ENCODE measurements at regions not wholly inside any gene's neighbourhood (a gene's known extent, or its start where the extent isn't known, plus 50 kb on each side); places are given as distances from the start of the nearest gene placed in this dataset.

DNA sequence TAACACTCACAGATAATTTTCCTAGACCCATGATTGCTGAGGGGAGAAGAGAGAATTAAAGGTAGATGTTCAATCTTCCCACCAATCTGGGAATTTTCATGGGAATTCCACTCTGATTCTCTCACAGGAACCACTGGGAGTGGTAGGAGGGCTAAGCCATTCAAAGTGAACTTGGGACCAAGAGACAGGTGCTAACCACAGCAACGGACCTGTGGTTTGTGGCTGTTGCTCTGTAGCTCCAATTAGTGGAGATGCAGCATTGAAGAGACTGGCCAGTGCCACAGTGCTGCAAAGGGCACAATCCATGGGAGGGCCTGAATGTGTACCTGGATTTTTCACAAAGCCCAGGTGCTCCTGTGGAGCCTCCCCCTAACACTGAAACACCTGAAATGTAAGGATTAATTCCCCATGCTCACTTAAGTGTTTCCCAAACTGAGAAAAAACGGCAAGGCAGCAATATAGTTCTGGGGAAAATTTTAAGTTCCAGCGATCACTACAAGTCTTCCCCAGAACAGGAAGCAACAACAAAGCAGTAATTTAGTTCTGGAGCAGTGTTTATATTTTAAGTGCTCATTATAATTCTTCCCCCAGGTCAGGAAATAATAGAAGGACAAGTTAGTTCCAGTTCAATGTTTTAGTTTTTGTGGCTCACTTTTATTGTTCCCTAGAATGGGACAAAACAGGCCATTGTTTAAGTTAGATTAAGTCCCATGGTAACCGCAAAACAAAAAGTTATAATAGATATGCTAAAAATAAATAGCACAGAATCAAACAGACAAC, 1045.8 kb downstream of the CNTNAP5 start:
- DNase-seq, result no peak

DNA sequence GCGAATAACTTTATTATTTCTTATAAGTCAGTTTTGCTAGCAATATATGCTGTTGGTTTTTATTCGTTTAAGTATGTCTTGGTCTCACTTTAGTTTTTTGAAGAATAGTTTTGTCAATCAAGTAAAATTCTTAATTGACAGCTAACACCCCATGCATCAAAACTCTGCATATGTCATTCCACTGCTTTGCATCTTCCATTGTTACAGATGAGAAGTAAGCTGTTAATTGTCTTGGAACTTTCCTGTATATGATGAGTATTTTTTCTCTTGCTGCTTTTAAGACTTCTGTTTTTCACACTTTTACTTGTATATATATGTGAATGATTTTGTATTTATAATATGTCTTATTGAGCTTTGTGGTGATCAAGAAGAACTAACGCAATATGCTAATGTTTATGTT, 1048.4 kb downstream of the CNTNAP5 start:
- no peak for DNase-seq

DNA sequence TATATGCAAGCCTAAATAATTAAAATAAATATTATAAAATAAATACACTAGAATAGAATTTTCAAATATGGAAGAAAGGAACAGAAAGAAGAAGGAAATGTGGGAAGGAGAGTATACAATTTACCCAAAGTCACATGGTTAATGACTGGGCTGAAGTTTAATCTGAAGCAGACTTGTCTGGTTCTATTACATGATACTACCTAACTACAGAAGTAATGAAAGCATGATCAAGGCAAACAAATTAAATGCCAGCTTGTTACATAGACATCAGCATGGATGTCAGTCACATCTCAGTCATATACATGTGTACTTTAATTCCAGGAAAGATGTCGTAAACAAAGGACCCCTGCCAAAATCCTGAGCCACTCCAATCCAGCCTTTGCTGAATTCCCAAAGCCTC, 1060.8 kb downstream of the CNTNAP5 start:
- DNase-seq, result no peak

DNA sequence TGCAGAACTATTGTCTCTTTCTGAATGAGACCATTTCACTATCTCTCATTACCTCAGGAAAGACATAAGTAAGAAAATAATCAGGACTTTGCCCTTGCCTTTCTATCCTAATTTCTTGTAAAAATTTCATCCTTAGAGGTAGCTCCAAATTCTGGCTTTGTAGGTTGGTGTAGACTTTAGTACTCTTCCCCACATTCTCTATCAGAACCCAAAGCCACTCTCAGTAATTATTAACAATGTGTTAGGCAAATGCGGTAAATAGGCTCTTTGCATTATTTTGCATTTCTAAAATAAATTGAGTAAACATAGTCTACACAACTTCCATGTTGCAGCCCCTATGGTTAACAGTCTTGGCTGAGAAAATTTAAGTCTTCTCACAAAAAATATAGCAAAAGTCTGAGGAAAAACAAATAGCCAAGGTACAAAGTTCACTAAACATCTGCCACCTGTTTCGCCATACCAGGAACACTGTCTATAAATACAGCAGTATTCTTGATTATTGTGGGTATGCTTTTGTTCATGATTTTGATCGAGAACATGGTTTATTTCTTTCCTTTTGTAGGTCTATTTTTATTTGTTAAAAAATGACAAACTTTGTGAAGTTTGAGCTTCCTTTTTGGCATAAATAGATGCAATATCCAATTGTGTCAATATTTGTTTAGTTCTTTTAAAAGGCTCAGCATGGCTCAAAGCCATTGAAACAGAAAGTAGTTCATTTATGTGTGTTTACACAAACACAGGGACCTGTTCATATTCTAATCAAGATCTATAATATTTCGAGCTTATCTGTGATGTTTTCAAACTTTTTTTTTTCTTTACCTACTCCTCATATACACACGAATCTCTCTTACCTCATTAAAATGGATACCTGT, 1061.5 kb downstream of the CNTNAP5 start:
- DNase-seq, result no peak

DNA sequence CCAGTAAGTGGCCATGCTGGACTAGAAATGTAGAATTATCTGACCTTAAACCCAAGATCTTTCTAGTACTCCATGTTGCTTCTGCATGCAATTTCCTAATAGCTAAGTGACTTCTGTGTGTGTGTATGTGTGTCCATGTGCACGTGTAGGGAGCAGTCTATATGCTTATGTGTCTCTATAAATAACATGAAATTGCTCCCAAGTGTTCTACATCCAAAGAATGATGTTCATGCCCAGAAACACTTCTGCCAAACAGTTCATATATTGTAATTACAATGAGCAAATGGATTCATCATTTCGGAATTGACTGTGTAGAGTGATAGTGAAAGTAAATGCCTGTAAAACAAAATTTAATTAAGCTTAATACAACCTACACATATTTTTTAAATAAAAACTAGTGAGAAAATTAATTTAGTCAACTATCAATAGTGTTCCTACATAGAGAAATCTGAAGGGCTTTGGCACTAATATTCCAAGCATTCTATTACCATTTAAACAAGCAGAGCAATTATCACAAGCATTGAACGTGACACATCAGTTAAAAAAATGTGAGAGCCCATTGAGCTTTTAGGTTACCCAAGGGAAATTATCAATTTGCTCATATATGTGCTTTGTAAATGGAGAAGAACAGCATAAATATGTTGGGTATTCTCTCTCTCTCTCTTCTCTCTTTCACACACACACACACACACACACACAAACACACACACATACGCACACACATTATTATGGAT, 1067.4 kb downstream of the CNTNAP5 start:
- no peak for DNase-seq

DNA sequence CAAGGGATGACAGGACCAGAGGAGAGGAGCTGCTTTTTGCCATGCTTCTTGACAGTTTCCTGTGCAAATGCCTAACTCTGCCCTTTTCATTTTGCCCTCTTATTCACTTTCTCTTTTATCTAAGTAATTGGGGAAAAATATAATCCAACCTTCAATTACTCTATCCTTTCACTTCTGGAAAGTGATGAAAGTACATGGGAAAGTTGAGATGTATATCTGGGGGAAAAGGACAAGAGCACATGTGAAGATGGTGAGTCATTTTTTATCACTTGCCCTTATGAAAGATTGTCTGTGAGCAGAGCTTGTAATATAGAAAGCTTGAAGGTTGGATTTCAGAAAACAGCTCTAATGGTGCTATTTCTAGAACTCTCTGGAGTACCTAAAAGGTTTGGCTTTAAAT, 1070.7 kb downstream of the CNTNAP5 start:
- no peak for DNase-seq

DNA sequence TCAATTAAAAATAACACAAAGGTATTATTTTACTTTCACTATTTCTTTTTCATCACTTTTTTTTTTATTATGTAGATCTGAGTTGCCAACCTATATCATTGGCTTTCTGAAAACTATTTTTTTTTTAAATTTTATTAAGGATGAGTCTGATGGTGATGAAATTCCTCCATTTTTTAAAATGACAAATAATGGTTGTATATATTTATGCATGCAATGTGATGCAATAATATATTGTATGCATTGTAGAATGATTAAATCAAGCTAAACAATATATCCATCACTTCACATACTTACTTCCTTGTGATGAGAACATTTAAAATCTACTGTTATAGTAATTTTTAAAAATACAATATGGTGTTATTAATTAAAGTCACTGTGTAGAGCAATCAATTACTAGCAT, 1081.6 kb downstream of the CNTNAP5 start:
- no peak for DNase-seq

DNA sequence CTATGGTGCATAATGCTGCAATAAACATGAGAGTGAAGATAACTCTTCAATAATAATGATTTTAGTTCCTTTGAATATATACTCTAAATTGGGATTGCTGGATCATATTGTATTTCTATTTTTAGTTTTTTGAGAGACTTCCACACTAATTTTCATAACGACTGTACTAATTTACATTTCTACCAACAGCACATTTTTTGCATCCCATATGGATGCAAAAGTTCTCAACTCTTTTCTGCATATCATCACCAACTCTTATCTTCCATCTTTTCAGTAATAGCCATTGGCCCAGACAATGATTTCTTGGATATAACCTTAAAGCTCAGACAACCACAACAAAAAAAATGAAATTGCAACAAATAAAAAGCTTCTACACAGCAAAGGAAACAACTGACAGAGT, 1082.4 kb downstream of the CNTNAP5 start:
- DNase-seq, result no peak

DNA sequence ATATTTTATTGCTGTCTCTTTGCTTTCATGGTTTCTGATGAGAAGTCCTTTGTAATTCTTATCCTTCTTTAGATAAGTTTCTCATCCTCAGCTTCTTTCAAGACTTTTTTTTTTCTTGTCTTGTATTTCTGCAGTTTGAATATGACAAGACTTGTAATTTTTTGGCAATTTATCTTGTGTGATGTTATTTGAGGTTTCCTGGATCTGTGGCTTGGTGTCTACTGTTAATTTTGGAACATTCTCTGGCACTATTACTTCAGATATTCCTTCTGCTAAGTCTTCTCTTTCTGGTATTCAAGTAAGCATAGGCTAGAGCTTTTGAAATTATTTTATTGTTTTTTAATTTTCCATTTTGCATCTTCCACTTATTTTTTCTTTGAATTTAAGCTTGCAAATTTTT, 1083.2 kb downstream of the CNTNAP5 start:
- no peak for DNase-seq

DNA sequence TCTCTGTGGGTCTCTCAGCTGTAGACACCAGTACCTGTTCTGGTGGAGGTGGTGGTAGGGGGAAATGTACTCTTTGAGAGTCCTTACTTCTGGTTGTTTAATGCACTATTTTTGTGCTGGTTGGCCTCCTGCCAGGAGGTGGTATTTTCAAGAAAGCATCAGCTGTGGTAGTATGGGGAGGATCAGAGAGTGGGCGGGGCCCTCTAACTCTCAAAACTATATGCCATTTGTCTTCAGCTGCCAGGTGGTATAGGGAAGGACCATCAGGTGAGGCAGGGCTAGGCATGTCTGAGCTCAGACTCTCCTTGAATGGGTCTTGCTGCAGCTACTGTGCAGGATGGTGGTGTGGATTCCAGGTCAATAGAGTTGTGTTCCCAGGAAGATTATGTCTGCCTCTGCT, 1100.8 kb downstream of the CNTNAP5 start:
- DNase-seq, result no peak

DNA sequence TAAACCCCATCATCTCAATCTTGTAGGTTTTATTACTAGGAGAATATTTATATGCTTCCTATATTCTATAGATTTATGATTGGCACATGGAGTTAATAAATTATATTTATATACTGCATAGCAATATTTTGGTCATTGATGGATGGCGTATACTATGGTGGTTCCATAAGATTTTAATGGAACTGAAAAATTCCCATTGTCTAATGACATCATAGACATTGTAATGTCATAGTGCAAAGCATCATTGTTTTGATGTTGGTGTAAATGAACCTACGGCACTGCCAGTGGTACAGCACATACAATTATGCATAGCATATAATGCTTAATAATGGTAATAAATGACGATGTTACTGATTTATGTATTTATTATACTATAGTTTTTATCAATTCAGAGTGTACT, 1135.9 kb downstream of the CNTNAP5 start:
- DNase-seq, result no peak

DNA sequence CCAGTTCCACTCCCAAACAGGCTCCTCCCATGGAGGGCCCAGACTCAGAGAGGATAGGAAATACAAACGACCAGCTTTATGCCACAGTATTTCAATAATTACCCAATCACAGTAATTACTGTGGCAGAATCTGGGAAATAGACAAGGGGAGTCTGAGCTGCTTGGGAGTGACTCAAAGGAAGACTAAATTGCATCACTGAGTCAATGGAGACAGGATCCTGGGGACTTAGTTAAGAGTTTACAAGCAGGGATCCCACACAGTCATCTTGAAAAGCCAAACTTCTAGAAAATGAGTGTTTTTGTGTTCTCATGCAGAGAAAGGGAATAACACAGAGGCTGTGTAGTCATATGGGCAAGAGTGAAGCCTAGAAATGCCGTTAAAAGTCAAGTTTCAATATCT, 1142.1 kb downstream of the CNTNAP5 start:
- no peak for DNase-seq

DNA sequence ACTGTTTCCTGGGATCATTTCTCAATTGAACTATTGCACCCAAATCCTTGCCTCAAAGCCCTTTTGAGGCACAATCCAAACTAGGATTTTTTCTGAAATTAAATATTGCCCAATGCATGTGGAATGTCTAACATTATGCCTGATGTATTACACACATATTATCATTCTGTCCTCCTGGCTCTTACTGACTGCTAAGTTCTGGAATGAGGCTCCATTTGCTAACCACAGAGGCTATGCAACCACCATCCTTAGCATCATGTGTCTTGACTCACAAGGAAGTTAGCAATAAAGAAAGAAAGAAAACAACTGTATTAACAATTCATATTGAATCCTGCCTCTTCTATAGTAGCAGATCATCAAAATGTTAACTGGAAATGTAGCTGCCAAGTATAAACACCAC, 1142.7 kb downstream of the CNTNAP5 start:
- DNase-seq, result no peak

DNA sequence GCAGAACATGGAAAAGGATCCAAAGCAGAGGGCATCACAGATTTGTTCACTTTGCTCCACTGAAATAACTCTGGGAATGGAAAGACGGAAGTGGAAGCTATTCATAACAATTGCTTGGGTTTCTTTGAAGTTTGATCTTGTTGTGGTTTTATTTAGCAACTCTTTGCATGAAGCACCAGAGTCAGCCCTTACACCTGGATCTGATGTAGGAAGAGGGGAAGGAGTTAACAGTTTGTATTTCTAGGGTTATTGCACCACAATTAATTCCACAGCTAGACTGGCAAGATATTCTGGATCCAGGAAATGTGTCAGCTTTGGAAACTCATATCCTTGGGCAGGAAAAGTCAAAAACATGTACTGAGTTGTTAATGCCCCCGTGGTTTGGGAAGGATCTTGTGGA, 1143.4 kb downstream of the CNTNAP5 start:
- DNase-seq, result no peak

DNA sequence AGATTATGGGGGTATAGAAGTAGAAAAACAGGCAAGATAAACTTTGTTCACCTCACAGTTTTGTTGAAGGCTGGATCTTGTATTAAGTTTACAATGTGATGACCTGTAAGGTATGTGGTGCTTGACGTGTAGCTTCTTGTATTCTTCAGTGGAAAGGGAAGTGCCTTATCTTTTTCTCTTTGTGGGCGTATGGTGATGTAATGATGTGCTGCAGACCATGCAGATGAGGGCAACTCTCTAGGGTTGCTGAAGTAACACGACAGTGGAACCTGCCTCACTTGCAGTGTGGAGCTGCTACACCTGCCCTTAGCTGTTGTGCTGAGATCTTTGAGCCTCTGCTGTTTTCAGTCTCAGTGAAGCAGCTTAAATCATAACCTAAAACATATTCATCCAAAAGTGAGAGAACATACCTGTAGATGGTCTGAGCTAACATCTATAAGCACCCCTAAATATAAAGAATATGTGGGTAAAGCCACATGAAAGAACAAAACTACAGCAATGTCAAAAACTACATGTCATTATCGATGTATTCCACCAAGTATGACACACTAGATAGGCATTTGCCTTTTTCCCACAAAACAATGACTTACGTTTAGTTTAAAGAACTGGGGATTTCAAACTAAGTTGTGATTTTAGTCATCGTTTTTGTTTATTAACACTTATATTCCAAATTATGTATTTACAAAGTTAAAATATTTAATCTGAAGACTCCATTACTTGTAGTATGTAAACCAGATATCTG, 1144.1 kb downstream of the CNTNAP5 start:
- DNase-seq, result no peak

DNA sequence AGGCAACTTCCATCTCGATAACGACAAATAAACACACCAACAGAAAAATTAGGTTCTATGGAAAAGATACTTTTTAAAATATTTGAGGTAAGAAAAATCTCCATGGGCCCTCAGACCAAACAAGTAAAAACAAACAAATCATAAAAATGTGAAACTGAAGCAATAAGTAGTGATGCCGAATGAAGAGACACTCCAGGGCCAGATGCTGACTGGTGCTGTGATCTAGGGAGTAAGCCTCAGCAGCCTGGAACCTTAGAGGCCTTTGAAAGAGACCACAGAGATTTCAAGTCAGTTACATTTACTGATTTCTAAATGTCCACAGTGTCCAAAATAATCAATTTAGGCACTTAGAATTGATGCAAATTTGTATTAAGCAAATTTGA, 1144.7 kb downstream of the CNTNAP5 start:
- DNase-seq, result no peak

DNA sequence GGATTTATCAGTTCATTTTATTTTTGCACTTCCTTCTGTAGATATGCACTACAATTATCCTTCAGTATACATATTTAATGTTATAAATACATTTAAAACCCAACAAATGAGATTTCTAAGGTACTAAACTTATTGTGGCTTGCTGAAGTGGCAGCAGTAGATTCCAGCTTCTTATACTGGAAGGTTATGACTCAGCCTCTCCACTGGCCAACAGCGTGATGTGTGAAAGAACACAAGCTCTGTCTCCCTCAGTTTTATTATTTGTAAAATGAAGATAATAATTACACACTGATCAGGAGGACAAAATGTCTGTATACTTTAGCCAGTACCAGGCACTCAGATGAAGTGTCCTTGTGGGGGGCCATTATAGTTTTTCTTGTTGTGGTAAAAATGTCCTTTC, 1147.1 kb downstream of the CNTNAP5 start:
- no peak for DNase-seq

DNA sequence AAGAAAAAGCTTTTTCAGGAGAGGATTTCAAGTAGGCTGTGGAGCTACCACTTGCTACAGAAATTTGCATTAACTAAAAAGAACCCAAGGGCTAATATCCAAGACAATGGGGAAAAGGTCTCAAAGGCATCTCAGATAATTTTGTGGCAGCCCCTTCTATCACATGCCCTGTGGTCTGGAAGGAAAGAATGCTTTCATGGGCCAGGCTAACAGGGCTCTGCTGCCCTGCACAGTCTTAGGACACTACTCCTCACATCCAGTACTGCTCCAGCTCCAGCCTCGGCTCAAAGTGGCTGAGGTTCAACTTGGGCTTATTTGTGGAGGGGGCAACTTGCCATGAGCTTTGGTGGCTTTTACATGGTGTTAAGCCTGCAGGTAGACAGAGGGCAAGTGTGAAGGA, 1150.3 kb downstream of the CNTNAP5 start:
- DNase-seq, result no peak

DNA sequence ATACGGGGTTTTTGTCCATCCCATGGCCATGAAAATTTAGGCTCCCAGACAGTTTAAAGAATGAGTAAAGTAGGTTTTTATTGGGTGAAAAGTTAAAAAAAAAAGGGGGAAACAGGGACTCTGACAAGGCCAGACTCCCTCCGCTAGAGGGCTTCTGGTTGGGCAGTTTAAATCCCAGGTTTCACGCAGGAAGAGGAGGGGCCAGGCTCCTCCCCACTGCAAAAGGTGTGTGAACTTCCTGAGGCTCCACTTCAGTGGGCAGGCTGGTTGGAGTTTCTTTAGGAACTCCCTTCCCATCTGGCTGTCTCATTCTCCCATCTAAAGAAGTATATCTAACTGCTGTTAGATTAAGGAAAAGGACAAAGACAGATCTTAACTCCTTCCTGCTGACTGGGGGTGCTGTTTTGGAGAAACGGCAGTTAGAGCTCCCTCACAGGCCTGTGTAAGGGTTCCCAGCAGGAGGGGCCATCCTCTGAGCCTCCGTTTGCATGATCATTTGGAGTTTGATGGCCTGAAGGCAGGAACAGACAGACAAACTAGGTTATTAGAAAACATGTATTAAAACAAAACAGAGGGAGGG, 1160.7 kb downstream of the CNTNAP5 start:
- no peak for DNase-seq

DNA sequence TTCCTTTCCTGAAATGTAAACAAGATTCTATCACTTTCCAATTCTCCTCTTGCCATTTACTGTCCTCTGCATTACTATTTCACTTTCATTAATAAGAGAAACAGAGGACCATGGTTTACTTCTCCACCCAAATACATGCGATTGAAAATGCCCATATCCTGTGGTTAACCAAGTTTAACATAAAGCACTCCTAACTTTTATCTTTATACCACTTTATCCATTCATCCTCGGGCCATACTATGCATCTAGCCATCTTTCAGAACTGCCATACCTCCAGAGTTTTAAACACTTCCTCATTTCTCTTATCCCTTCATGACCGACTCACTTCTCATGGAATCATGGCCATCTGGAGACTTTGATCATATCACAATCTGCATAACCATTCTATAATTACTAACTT, 1182.3 kb downstream of the CNTNAP5 start:
- DNase-seq, result no peak

DNA sequence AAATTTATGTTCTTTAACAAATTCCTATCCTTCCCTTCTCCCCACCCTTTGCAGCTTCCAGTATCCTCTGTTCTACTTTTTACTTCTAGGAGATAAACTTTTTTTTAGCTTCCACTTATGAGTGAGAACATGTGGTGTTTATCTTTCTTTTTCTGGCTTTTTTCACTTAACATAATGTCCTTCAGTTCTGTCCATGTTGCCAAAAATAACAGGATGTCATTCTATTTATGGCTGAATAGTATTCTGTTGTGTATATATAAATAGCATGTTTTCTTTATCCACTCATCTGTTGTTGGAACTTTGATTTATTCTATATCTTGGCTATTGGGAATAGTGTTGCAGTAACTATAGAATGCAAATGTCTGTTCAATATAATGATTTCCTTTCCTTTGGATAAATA, 1191.2 kb downstream of the CNTNAP5 start:
- DNase-seq, result no peak

DNA sequence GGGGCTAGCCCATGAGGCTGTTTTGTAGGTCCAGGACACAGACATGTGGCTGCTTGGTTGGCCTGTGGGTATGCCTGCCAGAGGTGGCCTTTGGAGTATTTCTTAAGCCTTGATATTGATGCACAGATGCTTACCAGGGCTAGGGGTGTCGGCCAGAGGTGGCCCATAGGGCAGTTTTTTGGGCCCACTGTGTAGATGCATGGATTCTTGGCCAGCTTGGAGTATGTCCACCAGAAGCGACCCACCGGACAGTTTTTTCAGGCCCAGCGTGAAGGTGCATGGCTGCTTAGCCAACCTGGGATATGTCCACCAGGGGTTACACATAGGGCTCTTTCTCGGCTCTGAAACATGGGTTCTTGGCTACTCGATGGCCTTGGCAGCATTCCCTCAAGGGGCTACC, 1199.1 kb downstream of the CNTNAP5 start:
- no peak for DNase-seq

DNA sequence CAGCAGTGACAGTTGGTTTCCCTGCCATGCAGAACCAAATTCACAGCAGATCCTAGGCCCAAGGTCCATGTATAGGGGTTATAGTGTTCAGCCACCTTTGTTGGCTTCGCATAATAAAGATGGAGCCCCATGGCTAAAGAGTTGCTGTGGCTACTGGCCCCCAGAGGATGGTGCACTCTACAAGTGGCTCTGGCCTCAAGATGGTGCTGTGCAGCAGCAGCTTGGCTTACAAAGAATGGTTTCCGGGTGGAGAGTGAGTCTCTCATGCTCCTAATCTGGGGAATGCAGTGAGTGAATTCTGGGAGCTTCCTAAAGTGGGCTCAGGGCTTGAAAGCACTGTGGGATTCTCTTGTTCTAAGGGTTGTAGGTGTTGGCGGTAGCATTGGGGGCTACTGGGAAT, 1199.7 kb downstream of the CNTNAP5 start:
- no peak for DNase-seq

Data from activated naive CD4-positive, alpha-beta T cell treated with anti-CD3 and anti-CD28 coated beads, Interleukin-2, amount 50 U/mL, for 16 hours (primary cell).